HG03045 (cell line): ENCODE measurements at regions not wholly inside any gene's neighbourhood (a gene's known extent, or its start where the extent isn't known, plus 50 kb on each side); places are given as distances from the start of the nearest gene placed in this dataset.

ENCODE experiments used
- ATAC-seq: cut with Tn5 transposase; IDR thresholded peaks from one replicate; pipeline ENCODE4 v1.9.1; 2021; ENCODE audit warnings: mild to moderate bottlenecking, moderate library complexity; ENCODE audit not compliant: unreplicated experiment

DNA sequence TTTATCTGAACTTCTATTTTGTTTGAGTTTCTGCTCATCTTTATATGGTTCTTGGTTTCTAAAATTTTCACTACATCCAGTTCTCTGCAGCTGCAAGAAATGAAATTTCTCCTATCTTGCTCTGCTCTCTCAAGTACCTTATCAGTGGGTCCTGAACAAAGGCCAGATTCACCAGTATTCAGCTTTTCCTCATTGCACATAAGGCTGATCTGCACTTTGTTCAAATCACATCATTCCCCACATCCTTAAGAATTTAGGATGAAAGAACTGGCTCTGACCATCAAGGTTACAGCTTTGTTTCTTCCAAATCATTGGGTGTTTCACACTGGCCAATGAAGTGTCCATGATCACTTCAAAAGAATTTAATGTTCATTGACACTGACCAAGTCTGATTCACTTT is 211.4 kb downstream of the GRIN2B start:
- ATAC-seq, result no peak

DNA sequence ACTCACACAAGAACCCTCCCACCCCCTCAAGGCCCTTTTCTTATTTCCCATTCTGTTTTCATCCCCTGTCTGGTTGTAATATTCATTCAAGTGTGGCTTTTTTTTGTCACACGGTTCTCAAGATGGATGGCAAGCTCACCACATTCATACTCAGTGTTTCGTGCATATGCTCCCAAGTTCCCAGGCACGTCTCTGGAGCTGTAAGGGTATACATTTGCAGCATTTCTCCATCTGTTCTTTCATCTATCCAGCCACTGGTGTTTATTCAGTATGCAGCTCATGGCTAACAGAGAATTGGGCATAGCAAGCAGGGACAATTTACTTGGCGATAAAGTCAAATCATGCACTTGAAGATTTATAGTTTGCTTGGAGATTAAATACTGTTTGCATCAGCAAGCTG is 212.1 kb downstream of the GRIN2B start:
- ATAC-seq, result no peak

DNA sequence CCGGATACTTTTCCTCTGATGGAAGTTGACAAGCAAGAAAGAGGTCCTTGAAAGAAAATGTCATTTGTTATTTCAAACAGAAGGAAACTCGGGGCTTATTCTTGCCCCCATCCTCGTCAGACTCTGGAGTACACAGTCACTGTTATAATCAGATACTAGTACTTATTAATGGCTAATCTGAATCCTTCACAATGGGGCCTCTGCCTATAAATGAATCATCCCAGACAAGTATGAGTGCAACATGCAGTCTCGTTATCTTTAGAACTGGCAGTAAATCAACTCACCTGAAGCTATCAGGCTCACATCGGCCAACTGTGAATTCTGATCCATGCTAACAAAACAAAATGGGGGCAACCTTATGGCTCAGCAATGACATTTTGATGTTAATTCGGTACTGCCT is 216.7 kb downstream of the GRIN2B start:
- no peak for ATAC-seq

DNA sequence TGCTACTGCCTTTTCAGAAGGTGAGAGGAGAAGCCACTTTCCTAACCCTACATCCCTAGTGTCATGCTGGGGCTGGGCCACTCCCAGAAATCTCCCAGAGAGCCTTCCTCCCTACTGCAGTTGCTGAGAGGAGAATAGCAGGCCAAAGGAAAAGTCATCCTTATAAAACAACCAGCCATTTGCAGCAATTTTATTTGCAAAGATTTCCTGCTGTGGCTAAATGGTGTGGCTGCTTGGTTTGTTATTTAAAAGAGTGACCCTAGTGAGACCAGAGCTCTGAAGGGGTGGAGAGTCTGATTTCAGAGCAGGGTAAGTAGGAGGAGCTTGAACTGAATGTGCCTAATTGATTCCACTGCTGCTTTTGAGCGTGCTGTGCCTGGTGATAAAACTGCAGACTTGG is 232.0 kb downstream of the GRIN2B start:
- ATAC-seq, result no peak

DNA sequence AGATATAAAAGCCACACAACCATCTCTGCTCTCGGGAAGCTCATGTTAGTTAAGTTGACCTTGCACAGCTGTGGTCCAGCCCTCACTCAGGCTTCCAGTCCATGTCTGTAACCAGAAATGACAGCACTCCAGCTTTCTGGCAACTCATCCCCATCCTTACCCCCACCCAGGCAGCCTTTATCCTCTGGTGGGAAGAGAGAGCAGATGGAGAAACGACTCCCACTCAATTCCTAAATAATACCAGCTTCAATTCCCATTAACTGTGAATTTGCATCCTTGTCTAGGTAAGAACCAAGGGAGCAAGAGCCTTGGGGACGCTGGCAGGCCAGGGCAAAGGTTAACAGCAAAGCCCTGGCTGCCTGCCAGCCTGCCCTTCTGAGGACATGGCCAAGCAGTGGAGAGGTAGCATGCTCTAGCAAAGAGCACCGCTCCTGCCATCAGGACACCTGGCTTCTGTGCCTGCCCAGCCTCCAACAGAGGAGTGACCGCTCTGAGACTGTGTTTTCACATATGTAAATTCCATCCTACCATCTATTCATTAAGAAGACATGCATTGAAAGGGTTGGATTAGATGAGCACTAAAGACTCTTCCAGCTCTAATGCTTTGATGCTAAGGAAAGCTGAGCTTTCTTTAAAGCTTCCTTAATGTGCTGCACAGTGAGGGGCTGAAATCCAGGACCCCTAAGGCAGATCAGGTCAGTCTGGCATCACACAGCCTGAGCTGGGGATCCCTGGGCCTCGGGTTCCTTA is 236.1 kb downstream of the GRIN2B start:
- no peak for ATAC-seq

DNA sequence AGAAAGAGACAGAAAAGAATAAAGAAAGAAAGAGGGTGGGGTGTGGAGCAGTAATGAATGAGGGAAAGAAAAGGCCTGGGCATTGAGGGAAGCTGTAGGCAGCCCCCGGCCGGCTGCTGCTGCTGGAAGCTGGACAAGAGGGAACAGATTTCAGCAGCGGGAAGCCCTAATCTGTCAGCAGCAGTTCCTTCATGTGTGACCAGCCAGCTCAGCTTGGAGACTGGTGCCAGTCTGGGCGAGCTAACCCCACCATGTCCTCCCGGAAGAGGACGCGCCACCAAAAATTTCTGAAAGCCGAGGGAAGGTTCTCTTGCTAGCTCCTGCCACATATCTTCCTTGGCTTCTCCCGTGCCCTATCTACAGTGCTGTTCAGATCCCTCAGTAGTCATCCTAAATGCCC is 236.8 kb downstream of the GRIN2B start:
- ATAC-seq, result no peak

DNA sequence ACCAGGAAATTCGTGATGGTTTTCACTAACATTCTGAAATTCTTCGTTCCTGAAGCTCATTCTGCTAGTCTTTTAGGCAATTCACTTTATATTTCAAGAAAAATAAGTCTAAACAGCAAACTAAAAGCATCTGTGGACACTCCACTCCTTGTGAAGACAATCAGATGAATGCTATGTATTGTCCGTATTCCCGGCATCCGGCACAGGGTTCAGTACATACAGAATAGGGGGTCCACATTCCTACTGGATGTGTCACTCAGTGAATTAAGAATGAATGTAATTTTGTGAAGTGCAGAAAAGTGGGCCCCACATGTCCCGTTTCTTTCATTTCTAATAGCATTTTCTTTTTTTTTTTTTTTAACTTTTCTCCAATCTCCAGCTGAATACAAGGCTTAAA is 241.3 kb downstream of the GRIN2B start:
- ATAC-seq, result no peak

DNA sequence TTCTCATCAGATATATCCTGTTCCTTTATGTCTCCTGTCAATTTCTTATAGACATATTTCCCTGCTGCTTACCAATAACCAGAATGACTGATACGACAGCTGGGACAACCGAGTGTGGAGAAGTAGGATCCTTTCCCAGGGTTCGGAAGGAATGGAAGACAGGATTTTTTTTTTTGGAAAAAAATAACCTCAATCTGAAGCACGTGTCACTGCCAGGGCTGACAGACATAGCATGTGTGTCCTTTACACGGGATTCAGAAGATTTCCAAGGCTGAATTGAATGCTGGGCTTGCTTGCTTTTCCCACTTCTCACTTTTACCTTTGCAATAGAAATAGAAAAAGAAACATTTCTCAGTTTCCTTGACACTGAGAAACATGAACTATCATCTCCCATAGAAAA is 245.7 kb downstream of the GRIN2B start:
- no peak for ATAC-seq

DNA sequence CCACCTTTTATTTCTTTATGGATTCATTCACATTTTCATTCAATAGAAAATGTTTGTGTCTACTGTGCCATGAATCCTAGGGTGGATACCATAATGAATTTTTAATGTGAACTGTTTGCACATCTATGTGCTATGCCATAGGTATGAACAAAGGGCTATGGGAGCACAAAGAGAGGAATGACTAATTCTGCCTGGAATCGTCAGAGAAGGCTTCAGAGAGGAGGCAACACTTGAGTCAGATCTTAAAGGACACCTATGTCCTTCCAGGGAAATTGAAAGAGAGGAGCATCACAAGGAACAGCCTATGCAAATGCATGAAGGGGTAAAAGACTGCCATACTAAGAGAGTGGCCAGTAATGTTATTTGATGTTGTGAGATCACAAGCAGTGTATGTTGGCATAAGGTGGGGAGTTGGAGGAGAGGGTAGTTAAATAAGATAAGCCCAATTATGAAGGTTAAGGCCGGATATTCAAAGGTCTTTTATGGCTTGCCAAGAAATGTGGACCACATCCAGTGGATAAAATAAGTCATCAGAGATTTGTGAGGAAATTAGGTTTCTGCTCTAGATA is 246.7 kb downstream of the GRIN2B start:
- no peak for ATAC-seq

DNA sequence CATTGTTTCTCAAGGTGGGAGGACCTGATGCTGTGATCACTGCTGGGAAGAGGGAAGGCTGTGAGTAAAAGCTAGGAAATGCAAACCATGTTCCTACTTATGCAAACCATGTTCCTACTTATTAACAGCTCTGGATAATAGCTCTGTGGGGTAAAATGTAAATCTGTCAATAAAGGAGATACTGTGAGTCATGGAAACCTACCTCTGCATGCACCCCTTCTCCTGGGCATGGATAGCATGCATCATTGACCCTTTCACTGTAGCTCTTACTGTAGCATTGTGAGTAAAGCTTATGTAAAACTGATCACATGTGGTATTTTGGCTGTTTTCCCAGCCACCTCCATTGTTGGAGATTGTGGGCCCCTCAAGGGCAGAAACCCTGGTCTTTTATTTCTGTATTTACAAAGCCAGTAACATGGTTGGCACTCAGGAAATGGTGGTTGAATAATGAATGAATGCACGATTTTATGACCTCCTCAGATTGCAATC is 253.7 kb downstream of the GRIN2B start:
- ATAC-seq, result no peak

DNA sequence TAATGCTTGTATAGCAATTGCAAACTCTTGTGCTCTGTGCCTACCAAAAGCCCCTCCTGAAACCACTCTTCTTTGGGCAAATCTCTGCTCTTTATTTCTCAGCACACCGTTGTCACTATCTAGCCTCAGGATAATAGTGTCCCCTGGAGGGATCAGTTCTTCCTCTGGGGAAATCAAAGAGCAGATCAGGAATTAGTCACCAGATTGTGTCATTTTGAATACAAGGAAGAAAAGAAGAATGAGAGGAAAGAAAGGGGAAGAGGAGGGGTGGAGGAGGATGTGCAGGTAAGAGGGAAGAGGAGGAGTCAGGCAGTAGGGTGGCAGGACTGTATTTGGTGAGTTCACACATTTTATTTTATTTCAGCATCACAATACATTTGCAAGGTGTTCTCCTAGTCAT is 256.4 kb downstream of the GRIN2B start:
- no peak for ATAC-seq

DNA sequence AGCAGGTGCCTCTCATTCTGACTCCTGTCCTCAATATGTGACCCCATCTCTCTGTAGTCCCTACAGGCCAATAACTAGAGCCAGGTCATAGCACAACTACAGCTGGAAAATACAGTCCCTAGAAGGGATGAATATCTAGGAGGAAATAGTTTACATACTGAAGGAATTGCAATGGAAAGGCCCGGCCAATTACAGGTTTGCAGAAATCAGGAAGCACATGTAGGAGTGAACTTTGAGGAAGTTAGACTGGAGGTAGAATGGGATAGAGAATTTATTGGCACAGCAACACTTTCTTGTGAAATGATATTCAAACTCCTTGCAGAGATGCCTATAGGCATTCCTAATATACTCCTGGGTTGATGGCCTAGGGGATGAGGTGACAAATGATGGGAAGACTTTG is 257.3 kb downstream of the GRIN2B start:
- no peak for ATAC-seq

DNA sequence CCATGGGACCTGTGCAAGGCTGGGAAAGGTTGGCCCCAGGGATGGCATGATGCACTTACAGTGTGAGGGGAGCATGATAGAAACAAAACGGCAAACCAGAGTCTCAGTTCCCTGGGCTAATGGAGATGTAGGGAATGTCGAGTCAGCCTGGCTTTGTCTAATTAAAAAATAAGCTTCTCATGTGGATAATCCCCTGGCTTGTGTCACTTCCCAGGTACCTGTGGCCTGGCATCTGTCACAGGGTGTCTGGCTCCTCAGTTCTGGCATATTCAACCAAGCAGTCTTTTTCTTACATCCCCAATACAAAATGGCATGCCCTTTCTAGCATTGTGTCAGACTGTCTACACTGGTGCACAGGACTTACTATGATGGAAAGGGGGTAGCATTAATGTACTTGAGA is 261.4 kb downstream of the GRIN2B start:
- ATAC-seq, result no peak

DNA sequence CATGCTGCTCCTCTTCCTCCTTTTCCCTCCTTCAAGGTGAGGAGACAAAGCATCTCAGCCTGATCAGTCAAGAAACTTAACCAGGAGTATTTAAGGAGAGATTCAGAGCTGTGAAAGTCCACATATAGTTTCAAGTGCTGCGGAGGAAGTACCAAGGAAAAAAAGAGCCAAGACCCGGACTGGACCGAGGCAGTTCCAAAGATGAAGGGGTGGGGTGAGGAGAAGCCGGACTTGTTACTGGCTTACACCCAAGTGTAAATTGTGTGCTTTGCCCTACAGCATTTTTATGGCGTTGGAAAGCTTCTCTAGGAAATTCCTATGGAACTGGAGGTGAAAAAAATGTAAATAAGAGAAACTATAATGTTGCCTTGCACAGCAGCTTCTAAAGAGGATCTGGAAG is 263.1 kb downstream of the GRIN2B start:
- no peak for ATAC-seq

DNA sequence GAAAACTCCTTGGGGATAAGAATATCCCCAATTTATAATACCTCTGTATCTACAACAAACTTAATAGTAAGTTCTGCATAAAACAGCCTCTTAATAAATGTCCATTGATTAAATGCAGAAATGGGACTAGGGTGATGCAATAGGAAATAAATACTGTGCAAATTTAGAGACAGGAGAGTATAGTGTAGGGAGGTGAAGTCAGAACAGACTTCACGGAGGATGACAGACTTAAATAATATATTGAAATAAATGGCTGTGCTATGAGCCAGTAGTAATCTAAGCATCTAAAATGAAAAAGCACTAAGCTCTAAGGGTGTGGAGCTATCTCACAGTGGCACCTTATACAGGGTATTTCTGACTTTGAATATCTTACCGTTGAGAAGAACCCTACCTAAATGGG is 265.3 kb downstream of the GRIN2B start:
- no peak for ATAC-seq

DNA sequence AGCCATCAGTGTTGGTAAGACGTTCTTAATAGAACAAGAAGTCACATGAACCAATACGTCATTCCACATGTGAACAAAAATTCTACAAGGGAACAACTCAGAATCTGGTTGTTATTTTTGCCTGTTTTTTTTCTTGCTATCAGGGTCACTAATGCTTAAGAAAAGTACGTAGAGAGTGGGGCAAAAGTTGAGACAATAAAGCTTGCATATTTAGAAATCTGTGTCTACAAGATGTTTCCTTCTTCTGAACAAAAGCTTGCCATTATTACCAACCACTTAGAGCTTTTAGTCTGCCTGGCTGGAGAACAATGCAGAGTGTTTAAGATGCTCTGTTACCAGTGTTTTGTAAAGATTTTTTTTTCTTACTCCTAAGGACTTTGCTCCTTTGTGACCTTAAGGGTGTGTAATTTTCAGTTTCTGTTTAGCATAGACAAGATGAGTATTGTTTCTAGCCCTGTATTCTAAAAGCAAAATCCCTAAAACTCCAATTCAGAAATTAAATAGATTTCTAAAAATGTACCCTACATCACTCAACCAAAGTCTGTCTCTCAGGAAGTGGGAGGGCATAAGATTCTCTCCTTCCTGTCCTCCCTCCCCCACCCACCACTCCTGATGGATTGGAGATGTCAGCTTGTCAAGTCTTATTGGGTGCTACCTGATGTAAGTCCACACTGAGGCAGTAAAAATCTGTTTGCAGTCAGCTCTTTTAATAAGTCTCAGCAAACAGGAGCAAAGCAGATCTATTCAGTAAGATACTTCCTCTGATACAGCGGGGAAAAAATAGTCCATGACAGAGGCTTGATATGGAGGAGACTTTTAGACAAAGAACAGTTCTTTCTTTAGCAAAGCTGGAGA is 267.6 kb downstream of the GRIN2B start:
- no peak for ATAC-seq

DNA sequence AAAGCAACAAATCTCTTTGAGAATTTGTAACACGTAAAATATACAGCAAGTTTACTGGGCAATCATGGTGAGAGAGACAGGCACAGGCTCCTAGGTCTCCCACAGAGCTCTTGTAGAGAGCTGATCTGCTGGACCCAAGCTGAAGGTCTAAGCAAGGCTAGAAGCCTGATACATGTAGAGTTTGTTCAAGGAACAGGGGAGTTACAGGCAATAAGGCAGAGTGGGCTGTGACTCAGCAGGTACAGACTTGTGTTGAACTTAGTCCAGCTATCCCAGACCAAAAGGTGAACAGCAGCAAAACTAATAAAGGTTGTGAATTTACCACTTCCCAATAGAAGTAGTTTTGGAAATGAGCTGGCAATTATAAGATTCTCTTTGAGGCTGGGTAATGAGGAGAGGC is 273.6 kb downstream of the GRIN2B start:
- ATAC-seq, result no peak

DNA sequence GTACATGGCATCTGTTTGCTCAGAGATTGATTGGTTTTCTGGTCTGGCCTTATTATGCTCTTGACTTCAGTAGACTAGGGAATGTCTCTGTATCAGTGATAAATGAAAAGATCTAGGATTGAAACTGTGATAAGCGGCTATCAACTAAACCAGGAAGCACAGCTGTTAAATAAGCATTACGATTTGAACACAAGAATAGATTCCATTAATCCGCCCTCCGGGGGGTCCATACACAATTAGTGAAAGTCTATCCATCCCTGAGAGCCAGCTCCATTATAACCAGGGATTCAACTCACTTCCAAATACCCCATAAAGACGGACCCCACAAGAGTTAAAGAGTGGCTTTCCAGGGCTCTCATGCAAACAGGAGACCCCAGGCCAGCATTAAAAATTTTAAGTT is 279.0 kb downstream of the GRIN2B start:
- ATAC-seq, result no peak

DNA sequence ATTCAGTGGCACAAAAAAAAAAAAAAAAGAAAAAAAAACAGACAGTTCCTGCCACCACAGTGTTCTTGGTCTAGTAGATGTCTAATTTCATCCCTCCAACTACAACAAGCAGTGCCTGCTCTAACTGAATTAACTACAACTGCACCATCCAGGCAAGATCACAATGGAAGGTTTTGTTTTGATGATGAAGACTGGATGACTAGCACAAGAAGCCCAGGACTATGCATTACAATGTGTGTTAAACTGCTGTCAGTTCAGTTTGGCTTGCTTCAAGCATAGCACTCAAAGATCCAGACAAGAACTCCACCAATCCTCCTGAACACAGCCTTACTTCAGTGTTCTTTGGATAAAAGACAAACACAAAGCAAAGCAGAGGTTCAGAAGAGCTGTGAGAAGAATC is 279.9 kb downstream of the GRIN2B start:
- ATAC-seq, result no peak

DNA sequence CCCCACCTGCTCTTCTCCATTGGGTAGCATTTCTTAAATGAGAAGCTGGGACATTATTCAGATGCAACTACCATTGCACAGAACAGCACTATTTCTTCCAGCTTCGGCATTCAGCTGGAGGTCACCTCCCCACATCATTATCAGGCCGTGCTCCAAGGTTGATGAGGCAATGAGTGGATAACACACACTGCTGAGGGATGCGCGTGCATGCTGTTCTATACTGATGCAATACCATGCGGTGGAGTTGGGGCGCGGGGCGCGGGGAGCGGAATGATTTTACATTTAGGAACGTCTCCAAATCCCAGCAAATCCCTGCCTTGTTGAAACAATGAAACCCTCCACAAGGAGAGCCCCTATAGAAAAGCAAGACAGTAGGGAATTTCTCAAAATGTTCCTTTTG is 283.4 kb downstream of the GRIN2B start:
- no peak for ATAC-seq

DNA sequence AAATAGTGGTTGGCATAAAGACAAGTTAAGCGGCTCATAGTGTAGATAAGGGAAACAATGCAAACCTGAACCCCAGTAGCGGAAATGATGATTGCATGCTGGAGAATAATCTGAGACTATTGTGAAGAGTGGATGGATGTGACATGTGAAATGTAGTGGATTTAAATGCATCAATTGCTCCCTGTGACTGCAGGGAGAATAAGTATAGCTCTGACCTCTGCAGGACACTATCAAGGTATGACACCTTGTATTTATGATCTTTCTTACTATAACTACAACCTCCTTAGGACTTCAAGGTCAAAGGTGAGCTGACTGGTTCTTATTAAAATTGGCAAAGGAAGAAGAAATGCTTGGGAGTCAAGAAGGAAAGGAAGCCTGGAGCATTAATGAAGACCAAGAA is 285.6 kb downstream of the GRIN2B start:
- ATAC-seq, result no peak

DNA sequence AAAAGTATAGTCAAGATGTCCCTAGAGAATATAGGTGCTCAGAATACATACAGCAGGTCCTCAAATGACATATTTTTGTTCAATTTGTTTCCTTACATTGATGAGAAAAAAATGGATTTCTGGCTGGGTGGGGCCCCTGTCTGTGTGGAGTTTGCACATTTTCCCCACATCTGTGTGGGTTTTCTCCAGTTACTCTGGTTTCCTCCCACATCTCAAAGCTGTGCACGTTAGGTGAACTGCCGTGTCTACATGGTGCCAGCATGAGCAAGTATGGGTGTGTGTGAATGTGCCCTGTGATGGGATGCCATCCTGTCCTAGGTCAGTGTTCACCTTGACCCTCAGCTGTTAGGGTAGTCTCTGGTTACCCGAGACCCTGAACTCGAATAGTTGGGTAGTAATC is 289.1 kb downstream of the GRIN2B start:
- no peak for ATAC-seq
